ENCODE measurements at regions not wholly inside any gene's neighbourhood (a gene's known extent, or its start where the extent isn't known, plus 50 kb on each side); places are given as distances from the start of the nearest gene placed in this dataset.

- CTCF ChIA-PET, result no interaction called here
- no peaks in the 10 kb centered on the region for H3K9me2 ChIP-seq (replicated peaks; ENCODE audit: low read length)
- ATAC-seq (no peak), DNase-seq (no peak)
- H3K27me3 ChIP-seq (ENCODE audit: low read length), result no peaks in the 10 kb centered on the region
- no peak for TF ChIP-seq EZH2phosphoT487 (IDR thresholded peaks at IDR 0.05; ENCODE audit: borderline replicate concordance, low read length)
- TF ChIP-seq EZH2 (IDR thresholded peaks at IDR 0.05; ENCODE audit: low read length, unreplicated experiment), result no peak
- no peak for TF ChIP-seq CTCF (conservative IDR thresholded peaks at IDR 0.05; ENCODE audit: low read depth, low read length)
- H3K4me3 ChIP-seq (ENCODE audit: low read length), result no peak overlapping the region
- POLR2A ChIA-PET (ENCODE audit: unreplicated experiment), result no interaction called here
- H3K79me2 ChIP-seq (ENCODE audit: low read length), result no peaks in the 10 kb centered on the region
- H3F3A ChIP-seq (ENCODE audit: low read length, unreplicated experiment), result no peaks in the 10 kb centered on the region
- H3K4me2 ChIP-seq (ENCODE audit: low read length), result no peak overlapping the region
- H2AFZ ChIP-seq (ENCODE audit: low read length), result no peak overlapping the region
- H3K9ac ChIP-seq (ENCODE audit: low read length), result no peak overlapping the region
- BruUV-seq (replicated peaks), result no TSS peak
- H4K20me1 ChIP-seq (ENCODE audit: low read length), result no peaks in the 10 kb centered on the region
- no peak overlapping the region for H3K27ac ChIP-seq (ENCODE audit: low read length)
- H3K4me1 ChIP-seq (ENCODE audit: insufficient read depth, low read length), result no peaks in the 10 kb centered on the region
- H3K9me3 ChIP-seq (ENCODE audit: low read length), result no peaks in the 10 kb centered on the region
- intact Hi-C loops (cut with micrococcal nuclease), result no loop called here
- H3K36me3 ChIP-seq (ENCODE audit: low read depth, low read length), result no peaks in the 10 kb centered on the region
Measured at GRCh38 chr12:65517656-65518210, 239.2 kb downstream of the MSRB3 start.

GRCh38 chr12:65518771-65519170 is 240.3 kb downstream of the MSRB3 start:
- H3K4me3 ChIP-seq (ENCODE audit: low read length), result no peak overlapping the region
- no peaks in the 10 kb centered on the region for H3K9me3 ChIP-seq (ENCODE audit: low read length)
- H3K27ac ChIP-seq (ENCODE audit: low read length), result no peak overlapping the region
- no peaks in the 10 kb centered on the region for H3K9me2 ChIP-seq (replicated peaks; ENCODE audit: low read length)
- TF ChIP-seq EZH2phosphoT487 (IDR thresholded peaks at IDR 0.05; ENCODE audit: borderline replicate concordance, low read length), result no peak
- no peak for TF ChIP-seq EZH2 (IDR thresholded peaks at IDR 0.05; ENCODE audit: low read length, unreplicated experiment)
- DNase-seq (peak; percentile 26), ATAC-seq (no peak)
- H2AFZ ChIP-seq (ENCODE audit: low read length), result no peak overlapping the region
- no peak overlapping the region for H3K4me2 ChIP-seq (ENCODE audit: low read length)
- H3K4me1 ChIP-seq (ENCODE audit: insufficient read depth, low read length), result peaks cover 2% of the 10 kb centered on the region
- H3K79me2 ChIP-seq (ENCODE audit: low read length), result no peaks in the 10 kb centered on the region
- H3F3A ChIP-seq (ENCODE audit: low read length, unreplicated experiment), result no peaks in the 10 kb centered on the region
- H3K27me3 ChIP-seq (ENCODE audit: low read length), result no peaks in the 10 kb centered on the region
- H4K20me1 ChIP-seq (ENCODE audit: low read length), result no peaks in the 10 kb centered on the region
- ChIA-PET POLR2A (ENCODE audit: unreplicated experiment) (interaction anchor here (0.5 kb wide), 1 partner anchor 494 kb away, joined by 3 read pairs; no protein-coding TSS in a partner anchor), CTCF (no interaction called here)
- H3K9ac ChIP-seq (ENCODE audit: low read length), result no peak overlapping the region
- no peaks in the 10 kb centered on the region for H3K36me3 ChIP-seq (ENCODE audit: low read depth, low read length)
- intact Hi-C loops (cut with micrococcal nuclease), result no loop called here
- no TSS peak for BruUV-seq (replicated peaks)

- H2AFZ ChIP-seq (ENCODE audit: low read length), result no peak overlapping the region
- ATAC-seq (peak; percentile 62; the same call in 1 of the 2 replicates), DNase-seq (peak; percentile 29)
- POLR2A ChIA-PET (ENCODE audit: unreplicated experiment), result no interaction called here
- no TSS peak for BruUV-seq (replicated peaks)
- no peak overlapping the region for H3K27ac ChIP-seq (ENCODE audit: low read length)
- no peaks in the 10 kb centered on the region for H3K9me3 ChIP-seq (ENCODE audit: low read length)
- intact Hi-C loops (cut with micrococcal nuclease), result no loop called here
- no peaks in the 10 kb centered on the region for H3F3A ChIP-seq (ENCODE audit: low read length, unreplicated experiment)
- no peaks in the 10 kb centered on the region for H3K27me3 ChIP-seq (ENCODE audit: low read length)
- no peaks in the 10 kb centered on the region for H3K9me2 ChIP-seq (replicated peaks; ENCODE audit: low read length)
- peaks cover 21% of the 10 kb centered on the region for H3K4me1 ChIP-seq (ENCODE audit: insufficient read depth, low read length)
- H3K4me3 ChIP-seq (ENCODE audit: low read length), result no peak overlapping the region
- TF ChIP-seq CTCF (conservative IDR thresholded peaks at IDR 0.05; ENCODE audit: low read depth, low read length) (no peak), EZH2 (IDR thresholded peaks at IDR 0.05; ENCODE audit: low read length, unreplicated experiment) (no peak), EZH2phosphoT487 (IDR thresholded peaks at IDR 0.05; ENCODE audit: borderline replicate concordance, low read length) (no peak)
- CTCF ChIA-PET, result no interaction called here
- H3K79me2 ChIP-seq (ENCODE audit: low read length), result no peaks in the 10 kb centered on the region
- H3K36me3 ChIP-seq (ENCODE audit: low read depth, low read length), result no peaks in the 10 kb centered on the region
- H4K20me1 ChIP-seq (ENCODE audit: low read length), result no peaks in the 10 kb centered on the region
- no peak overlapping the region for H3K9ac ChIP-seq (ENCODE audit: low read length)
- no peak overlapping the region for H3K4me2 ChIP-seq (ENCODE audit: low read length)
Measured at GRCh38 chr12:65520658-65521057, 242.2 kb downstream of the MSRB3 start.
